Stimulated activated CD4-positive, alpha-beta T cell treated with anti-CD3 and anti-CD28 coated beads, Interleukin-15, amount 100 ng/mL, for 24 hours (primary cell): ENCODE measurements at regions not wholly inside any gene's neighbourhood (a gene's known extent, or its start where the extent isn't known, plus 50 kb on each side); places are given as distances from the start of the nearest gene placed in this dataset.
A peak's percentile ranks its signal among the peaks of the same experiment; 100 is the strongest.

Experiments used
- DNase-seq: peaks from one replicate; pipeline ENCODE4 v3.0.0-alpha.2; 2020

DNA sequence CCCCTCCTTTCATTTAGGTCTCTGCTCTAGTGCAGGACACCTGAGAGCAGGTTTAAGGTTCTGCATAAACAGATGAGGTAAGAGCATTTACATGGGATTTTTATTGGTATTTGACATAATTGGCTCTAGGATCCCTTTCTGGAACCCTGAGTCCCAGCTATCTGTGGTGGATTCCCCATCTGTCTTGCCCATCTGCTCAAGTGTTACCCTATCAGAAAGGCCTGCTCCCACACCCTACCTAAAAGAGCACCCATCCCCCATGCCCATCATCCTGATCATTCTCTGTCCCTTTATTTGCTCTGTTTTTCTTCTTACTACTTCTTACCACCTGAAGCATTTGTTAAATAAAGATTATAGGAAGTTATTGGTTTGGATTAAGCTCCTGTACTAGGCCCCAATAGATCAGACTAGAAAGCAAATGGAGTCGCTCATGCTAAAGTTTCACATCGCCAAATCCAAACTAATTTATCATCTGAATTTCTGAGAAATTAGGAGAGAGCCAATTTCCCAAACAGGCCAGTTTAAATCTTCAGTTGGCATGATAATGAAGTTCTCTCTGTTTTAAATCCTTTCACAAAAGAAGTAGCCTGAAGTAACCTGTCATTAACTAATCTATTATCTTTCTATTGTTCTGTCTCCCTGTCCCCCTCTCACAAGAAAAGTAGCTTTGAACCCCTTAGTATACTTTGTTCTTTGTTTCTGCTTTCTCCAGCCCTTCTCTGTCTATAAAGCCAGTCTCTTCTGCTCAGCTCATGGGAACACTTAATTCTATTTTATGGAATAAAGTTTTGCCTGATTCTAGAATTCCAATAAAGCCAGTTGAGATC is 178.6 kb downstream of the ZNF674 start:
- no peak for DNase-seq

- no peak for DNase-seq
Measured at GRCh38 chrX:46354481-46354880, 190.7 kb downstream of the ZNF674 start.

DNA sequence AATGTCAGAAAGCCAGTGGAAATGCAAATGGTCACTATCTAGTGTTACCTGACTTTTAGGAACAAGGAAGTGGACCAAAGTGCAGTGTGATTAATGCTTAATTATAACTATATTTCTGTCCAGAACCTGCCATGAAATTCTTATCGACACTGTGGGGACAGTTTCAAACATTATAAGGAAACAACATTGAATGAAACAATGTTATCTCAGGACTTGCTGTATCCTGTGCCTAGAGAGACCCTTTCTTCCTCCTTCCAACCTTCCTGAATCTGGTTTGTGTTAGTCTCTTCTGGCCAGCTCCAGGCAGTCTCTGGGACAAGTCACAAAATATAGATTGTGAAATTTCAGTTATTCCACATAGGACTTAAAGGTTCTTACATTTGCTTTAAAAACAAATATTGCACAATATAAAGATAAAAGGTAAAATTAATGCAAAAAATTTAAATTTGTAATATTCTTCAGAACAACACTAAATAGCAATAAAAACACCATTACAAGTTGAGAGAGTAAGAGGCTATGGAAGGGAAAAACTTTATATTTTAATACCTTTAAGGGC is 203.4 kb downstream of the ZNF674 start:
- no peak for DNase-seq

DNA sequence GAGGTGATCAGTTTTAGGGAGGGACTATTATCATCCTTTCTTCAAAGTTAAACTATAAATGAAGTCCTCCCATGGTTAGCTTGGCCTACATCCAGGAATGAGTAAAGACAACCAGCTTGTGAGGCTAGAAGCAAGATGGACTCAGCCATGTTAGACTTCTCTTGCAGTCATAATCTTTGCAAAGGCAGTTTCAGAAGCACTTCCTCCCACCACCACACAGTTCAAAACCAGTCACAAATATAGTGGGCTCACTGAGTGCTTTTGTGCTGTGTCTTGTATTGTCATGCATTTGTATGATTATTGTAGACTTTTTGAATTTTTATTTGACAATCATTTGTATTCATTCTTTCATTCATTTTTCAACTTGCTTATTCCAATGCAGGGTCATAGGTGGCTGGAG is 204.5 kb downstream of the ZNF674 start:
- no peak for DNase-seq

GRCh38 chrX:46333550-46333949 is 211.7 kb downstream of the ZNF674 start:
- no peak for DNase-seq

DNA sequence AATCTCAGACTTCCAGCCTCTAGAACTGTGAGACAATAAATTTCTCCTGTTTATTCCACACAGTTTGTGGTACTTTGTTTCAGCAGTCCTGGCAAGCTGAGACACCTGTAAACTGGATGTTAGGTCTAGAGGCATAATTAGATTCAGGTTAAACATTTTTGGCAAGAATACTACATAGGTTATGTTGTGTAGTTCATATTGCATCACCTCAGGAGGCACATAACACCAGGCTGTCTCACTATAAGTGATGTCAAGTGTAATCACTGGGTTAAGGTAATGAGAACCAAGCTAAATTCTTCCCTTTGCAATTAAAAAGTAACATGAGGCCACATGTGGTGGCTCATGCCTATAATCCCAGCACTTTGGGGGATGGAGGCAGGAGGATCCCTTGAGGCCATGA is 214.2 kb downstream of the ZNF674 start:
- no peak for DNase-seq

GRCh38 chrX:46330513-46330912 is 214.7 kb downstream of the ZNF674 start:
- no peak for DNase-seq

DNA sequence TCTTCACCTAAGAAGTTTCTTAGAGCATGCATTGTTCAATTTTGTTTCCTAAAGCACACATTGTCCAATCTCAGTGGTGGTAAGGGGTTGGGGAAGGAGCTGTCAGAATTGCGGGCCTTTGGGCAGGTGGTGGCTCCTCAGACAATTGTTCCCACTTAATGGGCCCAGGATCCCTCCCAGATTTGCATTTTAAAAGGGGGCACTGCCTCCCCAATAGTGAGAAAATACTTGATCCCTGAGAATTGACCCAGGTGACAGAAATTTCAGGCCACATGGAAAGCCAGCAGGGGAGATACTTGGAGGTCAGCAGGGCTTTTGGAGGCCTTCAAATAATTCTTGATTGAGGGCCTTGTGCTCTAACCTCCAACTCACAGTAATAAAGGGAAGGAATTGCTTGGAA is 217.1 kb downstream of the ZNF674 start:
- no peak for DNase-seq

- DNase-seq, result no peak
Measured at GRCh38 chrX:46327566-46328115, 217.6 kb downstream of the ZNF674 start.

GRCh38 chrX:46326161-46326560 is 219.1 kb downstream of the ZNF674 start:
- DNase-seq, result no peak

DNA sequence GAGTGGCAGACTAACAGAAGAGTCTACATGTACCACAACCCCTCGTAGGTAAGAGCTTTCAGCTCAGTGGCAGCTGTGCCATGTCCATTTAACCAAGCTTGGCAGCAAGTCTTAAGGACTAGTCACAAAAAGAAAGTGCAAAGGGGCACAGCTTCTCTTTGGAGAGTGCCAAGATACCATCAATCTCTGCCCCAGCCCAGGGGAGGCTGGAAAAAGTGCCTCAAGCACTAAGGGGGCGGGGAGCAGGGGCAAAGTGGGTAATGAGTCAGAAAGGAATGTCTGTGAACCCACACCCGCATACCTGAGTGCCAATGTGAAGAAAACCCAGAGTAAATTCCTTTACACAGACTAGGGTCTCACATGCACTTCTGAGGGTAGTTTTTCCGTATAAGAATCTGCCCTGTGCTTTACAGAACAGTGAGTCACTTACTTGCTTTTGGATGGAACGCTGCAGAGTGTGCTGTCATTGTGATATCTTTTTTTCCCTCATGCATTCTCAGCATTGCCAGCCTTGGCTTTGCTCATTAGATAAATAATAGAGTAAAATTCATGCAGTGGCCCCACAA is 219.8 kb downstream of the ZNF674 start:
- DNase-seq, result peak; percentile 74

- no peak for DNase-seq
Measured at GRCh38 chrX:46324166-46324565, 221.1 kb downstream of the ZNF674 start.

DNA sequence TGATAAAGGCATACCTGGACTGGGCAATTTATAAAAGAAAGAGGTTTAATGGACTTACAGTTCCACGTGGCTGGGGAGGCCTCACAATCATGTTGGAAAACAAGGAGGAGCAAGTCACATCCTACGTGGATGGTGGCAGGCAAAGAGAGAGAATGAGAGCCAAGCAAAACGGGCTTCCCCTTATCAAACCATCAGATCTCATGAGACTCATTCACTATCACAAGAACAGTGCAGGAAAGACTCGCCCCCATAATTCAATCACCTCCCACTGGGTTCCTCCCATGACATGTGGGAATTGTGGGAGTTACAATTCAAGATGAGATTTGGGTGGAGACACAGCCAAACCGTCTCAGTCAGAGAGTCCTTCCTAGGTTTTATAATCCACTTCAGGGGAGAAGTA is 222.3 kb downstream of the ZNF674 start:
- peak; percentile 5 for DNase-seq

- DNase-seq, result no peak
Measured at GRCh38 chrX:46321676-46322075, 223.5 kb downstream of the ZNF674 start.

DNA sequence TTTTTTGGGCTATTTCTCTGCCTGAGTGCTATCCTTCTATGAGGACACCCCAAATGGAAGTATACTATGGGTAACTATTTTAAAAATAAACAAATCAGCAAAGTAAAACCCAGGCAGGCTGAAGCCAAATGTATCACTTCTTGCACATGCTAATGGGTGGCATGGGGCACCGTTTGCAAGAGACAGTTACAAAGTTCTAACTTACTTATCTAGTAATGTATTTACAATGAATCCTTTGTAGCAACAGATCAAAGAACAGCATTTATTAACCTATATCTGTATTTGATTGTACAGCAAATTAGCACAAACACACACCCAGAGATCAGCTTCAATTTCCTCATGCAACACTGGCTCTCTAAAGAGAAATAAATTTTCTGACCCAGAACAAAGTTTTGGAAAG is 225.5 kb downstream of the ZNF674 start:
- no peak for DNase-seq

- DNase-seq, result no peak
Measured at GRCh38 chrX:46318551-46318950, 226.7 kb downstream of the ZNF674 start.

DNA sequence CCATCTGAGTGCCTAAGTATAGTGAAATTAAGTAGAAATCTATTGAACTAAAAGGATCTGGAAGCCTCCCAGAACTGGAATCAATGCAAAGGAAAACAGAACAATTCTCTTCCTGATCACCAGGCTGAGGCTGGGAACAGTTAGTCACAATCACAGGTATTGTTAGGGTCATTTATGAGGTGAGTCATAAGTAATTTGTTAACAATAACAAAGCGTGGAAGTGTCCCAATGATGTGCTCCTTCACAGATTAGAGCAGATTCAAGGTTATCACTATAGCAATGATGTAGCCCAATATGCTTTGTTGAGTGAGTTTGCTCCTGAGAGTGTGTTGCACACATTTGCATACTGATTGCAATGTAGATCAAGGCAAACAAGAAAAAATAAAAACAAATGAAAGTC is 228.1 kb downstream of the ZNF674 start:
- no peak for DNase-seq

DNA sequence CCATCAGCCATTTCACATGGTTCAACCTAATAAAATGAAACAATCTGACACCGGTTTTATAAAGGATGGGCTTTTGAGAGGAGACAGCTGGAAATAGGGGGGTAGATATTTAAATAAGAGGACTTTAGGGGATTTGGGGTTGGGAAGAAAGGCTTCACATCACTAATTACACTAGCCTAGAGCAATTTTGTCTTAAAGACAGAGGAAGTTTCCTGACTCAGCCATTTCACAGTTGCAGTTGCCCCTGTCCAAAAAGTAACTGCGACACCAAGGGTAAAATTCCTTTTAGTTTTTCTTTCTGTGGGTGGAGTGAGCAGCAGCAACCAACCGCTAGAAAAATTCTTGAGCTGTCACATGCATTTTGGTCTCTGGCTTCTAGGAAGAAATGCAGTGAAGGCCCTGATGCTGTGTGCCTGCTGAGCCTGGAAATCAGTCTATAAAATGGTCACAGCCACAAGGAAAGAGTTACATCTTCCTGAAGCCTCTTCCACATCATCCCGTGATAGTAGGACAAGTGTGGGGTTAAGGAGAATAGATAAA is 233.6 kb downstream of the ZNF674 start:
- no peak for DNase-seq

DNA sequence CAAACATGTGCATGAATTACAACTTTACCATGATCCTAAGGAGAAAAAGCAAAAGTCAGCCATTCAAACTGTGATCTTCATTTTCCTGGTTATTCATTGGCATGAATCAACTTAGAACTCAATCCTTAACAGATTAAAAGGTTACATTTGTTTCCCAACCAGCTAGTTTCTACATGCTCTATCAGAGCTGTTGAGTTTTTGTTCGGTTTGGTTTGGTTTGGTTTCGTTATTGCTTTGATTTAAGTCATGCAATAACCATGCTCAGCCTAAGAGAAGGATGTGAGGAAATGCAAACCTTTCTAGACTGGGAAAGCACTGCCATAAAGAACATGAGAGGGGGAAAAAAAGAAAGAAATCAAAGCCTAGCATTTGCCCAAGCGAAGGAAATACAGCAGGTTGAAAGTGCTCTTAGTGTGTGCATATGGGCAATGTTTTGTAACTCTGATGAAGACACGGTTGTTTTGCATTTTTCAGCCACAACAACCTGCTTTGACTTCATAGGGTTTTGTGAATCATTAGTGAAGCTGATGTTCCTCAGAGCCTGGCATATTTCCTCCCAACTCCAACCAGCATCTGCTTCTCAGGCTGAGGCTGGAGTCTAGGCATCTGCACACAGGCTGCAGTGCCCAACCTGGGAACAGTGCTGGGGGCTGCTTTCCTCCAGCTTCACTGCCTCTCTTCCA is 234.3 kb downstream of the ZNF674 start:
- no peak for DNase-seq

GRCh38 chrX:46308110-46308509 is 237.1 kb downstream of the ZNF674 start:
- no peak for DNase-seq

- DNase-seq, result no peak
Measured at GRCh38 chrX:46306103-46306502, 239.1 kb downstream of the ZNF674 start.

- no peak for DNase-seq
Measured at GRCh38 chrX:46305431-46305830, 239.8 kb downstream of the ZNF674 start.

GRCh38 chrX:46301903-46302302 is 243.3 kb downstream of the ZNF674 start:
- no peak for DNase-seq
